ENCODE measurements at regions not wholly inside any gene's neighbourhood (a gene's known extent, or its start where the extent isn't known, plus 50 kb on each side); places are given as distances from the start of the nearest gene placed in this dataset.

GRCh38 chr5:2603272-2603575, 148.3 kb downstream of the IRX2 start:
- DNase-seq (ENCODE audit: low read depth in 2 of 2), result no peak

- no peak for DNase-seq (ENCODE audit: low read depth in 2 of 2)
Observed at GRCh38 chr5:2602451-2603271, 148.8 kb downstream of the IRX2 start.

GRCh38 chr5:2598503-2598902, 153.0 kb downstream of the IRX2 start:
- DNase-seq (ENCODE audit: low read depth in 2 of 2), result no peak

- no peak for DNase-seq (ENCODE audit: low read depth in 2 of 2)
Observed at GRCh38 chr5:2594701-2595100, 156.8 kb downstream of the IRX2 start.

GRCh38 chr5:2592766-2593165, 158.7 kb downstream of the IRX2 start:
- DNase-seq (ENCODE audit: low read depth in 2 of 2), result no peak

- no peak for DNase-seq (ENCODE audit: low read depth in 2 of 2)
Observed at GRCh38 chr5:2591777-2592453, 159.6 kb downstream of the IRX2 start.

- no peak for DNase-seq (ENCODE audit: low read depth in 2 of 2)
Observed at GRCh38 chr5:2588850-2589501, 162.5 kb downstream of the IRX2 start.

GRCh38 chr5:2587189-2588031, 164.1 kb downstream of the IRX2 start:
- DNase-seq (ENCODE audit: low read depth in 2 of 2), result no peak

GRCh38 chr5:2586016-2586715, 165.3 kb downstream of the IRX2 start:
- DNase-seq (ENCODE audit: low read depth in 2 of 2), result no peak

GRCh38 chr5:2584579-2585269, 166.8 kb downstream of the IRX2 start:
- no peak for DNase-seq (ENCODE audit: low read depth in 2 of 2)

GRCh38 chr5:2582507-2582906, 169.0 kb downstream of the IRX2 start:
- no peak for DNase-seq (ENCODE audit: low read depth in 2 of 2)

GRCh38 chr5:2582106-2582505, 169.4 kb downstream of the IRX2 start:
- no peak for DNase-seq (ENCODE audit: low read depth in 2 of 2)

GRCh38 chr5:2581418-2581817, 170.1 kb downstream of the IRX2 start:
- no peak for DNase-seq (ENCODE audit: low read depth in 2 of 2)

GRCh38 chr5:2579126-2579525, 172.4 kb downstream of the IRX2 start:
- no peak for DNase-seq (ENCODE audit: low read depth in 2 of 2)

GRCh38 chr5:2577312-2578036, 174.0 kb downstream of the IRX2 start:
- no peak for DNase-seq (ENCODE audit: low read depth in 2 of 2)

- no peak for DNase-seq (ENCODE audit: low read depth in 2 of 2)
Observed at GRCh38 chr5:2576823-2577222, 174.7 kb downstream of the IRX2 start.

GRCh38 chr5:2575871-2576270, 175.6 kb downstream of the IRX2 start:
- no peak for DNase-seq (ENCODE audit: low read depth in 2 of 2)

GRCh38 chr5:2575292-2575691, 176.2 kb downstream of the IRX2 start:
- no peak for DNase-seq (ENCODE audit: low read depth in 2 of 2)

- no peak for DNase-seq (ENCODE audit: low read depth in 2 of 2)
Observed at GRCh38 chr5:2574155-2574554, 177.3 kb downstream of the IRX2 start.

- no peak for DNase-seq (ENCODE audit: low read depth in 2 of 2)
Observed at GRCh38 chr5:2570586-2570985, 180.9 kb downstream of the IRX2 start.
